HEK293T (cell line): ENCODE measurements at regions not wholly inside any gene's neighbourhood (a gene's known extent, or its start where the extent isn't known, plus 50 kb on each side); places are given as distances from the start of the nearest gene placed in this dataset.

Experiments used
- CTCF ChIA-PET: fragments of 350-600 bp; formaldehyde crosslinking; extraction: SDS; loops from one replicate; lab custom pipeline; 2021; ENCODE audit warnings: antibody characterized with exemption, inconsistent platforms; lab: Yijun Ruan, JAX
- POLR2A ChIA-PET: fragments of 350-600 bp; formaldehyde crosslinking; extraction: SDS; loops from one replicate; lab custom pipeline; 2020; ENCODE audit warnings: antibody characterized with exemption, inconsistent platforms; lab: Yijun Ruan, JAX
- DNase-seq: peaks from one replicate; pipeline ENCODE4 v3.0.0; 2012; ENCODE audit warnings: mixed read lengths; ENCODE audit errors: extremely low spot score
- ARNT ChIP-seq: fragments of 450-650 bp; IDR thresholded peaks from 2 replicates; pipeline ENCODE4 v1.6.1; 2017; ENCODE audit warnings: mild to moderate bottlenecking
- BHLHE40 ChIP-seq: fragments of 450-650 bp; IDR thresholded peaks from 2 replicates; pipeline ENCODE4 v1.6.1; 2016; ENCODE audit warnings: mild to moderate bottlenecking, moderate library complexity, borderline replicate concordance
- CTBP1 ChIP-seq: fragments of 450-650 bp; IDR thresholded peaks from 2 replicates; pipeline ENCODE4 v1.6.1; 2016; ENCODE audit warnings: borderline replicate concordance
- ELF4 ChIP-seq: fragments of 450-650 bp; IDR thresholded peaks from 2 replicates; pipeline ENCODE4 v1.6.1; 2017; ENCODE audit warnings: antibody characterized with exemption
- FOXA1 ChIP-seq: fragments of 450-650 bp; IDR thresholded peaks from 2 replicates; pipeline ENCODE4 v1.6.1; 2016; ENCODE audit warnings: mild to moderate bottlenecking
- FOXK2 ChIP-seq: fragments of 450-650 bp; IDR thresholded peaks from 2 replicates; pipeline ENCODE4 v1.6.1; 2016; ENCODE audit warnings: mild to moderate bottlenecking
- FOXM1 ChIP-seq: fragments of 450-650 bp; IDR thresholded peaks from 2 replicates; pipeline ENCODE4 v1.6.1; 2017; ENCODE audit warnings: mild to moderate bottlenecking, borderline replicate concordance
- HDGF ChIP-seq: fragments of 450-650 bp; IDR thresholded peaks from 2 replicates; pipeline ENCODE4 v1.6.1; 2017; ENCODE audit warnings: antibody characterized with exemption, borderline replicate concordance
- L3MBTL2 ChIP-seq: fragments of 450-650 bp; conservative IDR thresholded peaks from 2 replicates; pipeline ENCODE4 v1.6.1; 2016; ENCODE audit warnings: mild to moderate bottlenecking
- LEF1 ChIP-seq: fragments of 450-650 bp; IDR thresholded peaks from 2 replicates; pipeline ENCODE4 v1.6.1; 2017; ENCODE audit warnings: mild to moderate bottlenecking, borderline replicate concordance
- NFRKB ChIP-seq: fragments of 450-650 bp; IDR thresholded peaks from 2 replicates; pipeline ENCODE4 v1.6.1; 2016; ENCODE audit warnings: mild to moderate bottlenecking, moderate library complexity
- PKNOX1 ChIP-seq: fragments of 450-650 bp; IDR thresholded peaks from 2 replicates; pipeline ENCODE4 v1.6.1; 2016
- SP1 ChIP-seq: fragments of 450-650 bp; IDR thresholded peaks from 2 replicates; pipeline ENCODE4 v1.6.1; 2017
- SUZ12 ChIP-seq: fragments of 450-650 bp; IDR thresholded peaks from 2 replicates; pipeline ENCODE4 v1.6.1; 2016; ENCODE audit warnings: mild to moderate bottlenecking
- TARDBP ChIP-seq: fragments of 450-650 bp; IDR thresholded peaks from 2 replicates; pipeline ENCODE4 v1.6.1; 2016
- ZNF384 ChIP-seq: fragments of 450-650 bp; IDR thresholded peaks from 2 replicates; pipeline ENCODE4 v1.6.1; 2016

GRCh38 chr13:88118952-88119351 lies 447.8 kb downstream of the SLITRK5 start:
- CTCF ChIA-PET: interaction anchor here (0.6 kb wide), 1 partner anchor 22 kb away, joined by 3 read pairs; no protein-coding TSS in a partner anchor
- POLR2A ChIA-PET: no interaction called here
- TF ChIP-seq NFRKB (no peak), HDGF (no peak), FOXA1 (no peak), SUZ12 (no peak), LEF1 (no peak), FOXK2 (no peak)
- no peak for DNase-seq

GRCh38 chr13:88124142-88124541 lies 453.0 kb downstream of the SLITRK5 start:
- POLR2A ChIA-PET: no interaction called here
- CTCF ChIA-PET: no interaction called here
- no peak for TF ChIP-seq HDGF
- no peak for TF ChIP-seq ELF4
- no peak for TF ChIP-seq LEF1
- no peak for TF ChIP-seq FOXK2
- TF ChIP-seq ZNF384: no peak
- no peak for TF ChIP-seq CTBP1
- no peak for TF ChIP-seq PKNOX1
- no peak for TF ChIP-seq L3MBTL2
- no peak for TF ChIP-seq BHLHE40
- TF ChIP-seq SUZ12: no peak
- no peak for TF ChIP-seq FOXM1
- TF ChIP-seq FOXA1: no peak
- no peak for TF ChIP-seq SP1
- TF ChIP-seq TARDBP: no peak
- no peak for TF ChIP-seq NFRKB
- DNase-seq: no peak

GRCh38 chr13:88125055-88125454 lies 453.9 kb downstream of the SLITRK5 start:
- ChIA-PET POLR2A (no interaction called here), CTCF (no interaction called here)
- DNase-seq: no peak
- TF ChIP-seq NFRKB (no peak), SP1 (no peak), FOXM1 (no peak), L3MBTL2 (no peak), LEF1 (no peak), CTBP1 (no peak), FOXA1 (no peak), HDGF (no peak), FOXK2 (no peak)

GRCh38 chr13:88136098-88136790 lies 465.1 kb downstream of the SLITRK5 start:
- DNase-seq: no peak
- CTCF ChIA-PET: no interaction called here
- TF ChIP-seq PKNOX1: no peak
- no peak for TF ChIP-seq FOXA1
- TF ChIP-seq ARNT: no peak
- no peak for TF ChIP-seq BHLHE40
- TF ChIP-seq CTBP1: no peak
- TF ChIP-seq ZNF384: no peak
- no peak for TF ChIP-seq LEF1
- no peak for TF ChIP-seq ELF4
- no peak for TF ChIP-seq SP1
- no peak for TF ChIP-seq NFRKB
- TF ChIP-seq TARDBP: no peak
- TF ChIP-seq FOXK2: no peak
- POLR2A ChIA-PET: no interaction called here

- TF ChIP-seq ARNT (no peak), ELF4 (no peak), SUZ12 (no peak), CTBP1 (no peak), FOXM1 (no peak), SP1 (no peak), FOXA1 (no peak), ZNF384 (no peak), PKNOX1 (no peak), BHLHE40 (no peak), L3MBTL2 (no peak), NFRKB (no peak)
- DNase-seq: no peak
- ChIA-PET POLR2A (no interaction called here), CTCF (no interaction called here)
Observed at GRCh38 chr13:88142653-88143052, 471.5 kb downstream of the SLITRK5 start.

GRCh38 chr13:88144580-88144979 lies 473.4 kb downstream of the SLITRK5 start:
- POLR2A ChIA-PET: no interaction called here
- TF ChIP-seq CTBP1 (no peak), SP1 (no peak), TARDBP (no peak), NFRKB (no peak), ZNF384 (no peak), FOXK2 (no peak)
- CTCF ChIA-PET: no interaction called here
- no peak for DNase-seq

- no peak for TF ChIP-seq TARDBP
- no peak for TF ChIP-seq HDGF
- no peak for TF ChIP-seq NFRKB
- TF ChIP-seq BHLHE40: no peak
- no peak for TF ChIP-seq SP1
- TF ChIP-seq FOXA1: no peak
- no peak for TF ChIP-seq ELF4
- no peak for TF ChIP-seq FOXK2
- POLR2A ChIA-PET: no interaction called here
- DNase-seq: no peak
- CTCF ChIA-PET: no interaction called here
Observed at GRCh38 chr13:88153353-88153752, 482.2 kb downstream of the SLITRK5 start.
